GM12891 (cell line): ENCODE measurements at regions not wholly inside any gene's neighbourhood (a gene's known extent, or its start where the extent isn't known, plus 50 kb on each side); places are given as distances from the start of the nearest gene placed in this dataset.

Experiments
- DNase-seq: peaks from one replicate; pipeline ENCODE4 v3.0.0; 2011; ENCODE audit warnings: low spot score; ENCODE audit not compliant: insufficient read length
- FAIRE-seq: peaks from 2 replicates; lab custom pipeline; 2011; peaks lifted over from hg19 to GRCh38; lab: Jason Lieb, UNC
- PAX5 ChIP-seq: IDR thresholded peaks from 2 replicates; pipeline ENCODE4 v1.6.1; 2011; ENCODE audit warnings: low read length, moderate library complexity, mild to moderate bottlenecking; ENCODE audit not compliant: insufficient read depth, severe bottlenecking
- POLR2A ChIP-seq: IDR thresholded peaks from 2 replicates; pipeline ENCODE4 v1.6.1; 2011; ENCODE audit warnings: low read depth, low read length, control low read depth
- POLR2AphosphoS5 ChIP-seq: IDR thresholded peaks from 2 replicates; pipeline ENCODE4 v1.6.1; 2011; ENCODE audit warnings: low read depth, low read length, control low read depth
- POU2F2 ChIP-seq: IDR thresholded peaks from 2 replicates; pipeline ENCODE4 v1.6.1; 2011; ENCODE audit warnings: low read depth, mild to moderate bottlenecking, control low read depth, low read length, moderate library complexity
- SPI1 ChIP-seq: IDR thresholded peaks from 2 replicates; pipeline ENCODE4 v1.6.1; 2011; ENCODE audit warnings: low read depth, low read length, control low read depth
- TAF1 ChIP-seq: IDR thresholded peaks from 2 replicates; pipeline ENCODE4 v1.6.1; 2011; ENCODE audit warnings: low read depth, low read length, control low read depth

DNA sequence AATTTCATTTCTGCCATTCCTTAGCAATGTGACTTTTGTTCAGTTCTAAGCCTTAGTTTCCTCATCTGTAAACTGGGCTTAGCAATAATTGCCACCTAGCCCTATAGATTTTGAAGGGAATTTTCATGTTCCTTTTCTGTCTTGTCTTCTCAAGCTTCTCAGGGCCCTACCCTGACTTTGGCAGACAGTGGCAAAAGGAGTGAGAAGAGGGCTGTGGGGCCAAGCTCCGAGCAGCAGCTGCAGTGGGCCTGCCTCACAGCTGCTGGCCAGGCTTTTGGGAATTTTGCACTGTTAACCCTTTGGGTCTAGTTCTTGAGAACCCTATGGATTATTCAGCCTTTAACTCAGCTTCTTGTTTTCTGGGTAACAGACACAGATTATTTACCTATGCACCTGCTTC is 67.6 kb upstream of the IGSF1 start:
- no peak for FAIRE-seq
- DNase-seq = no peak
- TF ChIP-seq POLR2A = no peak
- no peak for TF ChIP-seq POU2F2
- no peak for TF ChIP-seq SPI1
- TF ChIP-seq PAX5 = no peak
- no peak for TF ChIP-seq TAF1
- TF ChIP-seq POLR2AphosphoS5 = no peak

DNA sequence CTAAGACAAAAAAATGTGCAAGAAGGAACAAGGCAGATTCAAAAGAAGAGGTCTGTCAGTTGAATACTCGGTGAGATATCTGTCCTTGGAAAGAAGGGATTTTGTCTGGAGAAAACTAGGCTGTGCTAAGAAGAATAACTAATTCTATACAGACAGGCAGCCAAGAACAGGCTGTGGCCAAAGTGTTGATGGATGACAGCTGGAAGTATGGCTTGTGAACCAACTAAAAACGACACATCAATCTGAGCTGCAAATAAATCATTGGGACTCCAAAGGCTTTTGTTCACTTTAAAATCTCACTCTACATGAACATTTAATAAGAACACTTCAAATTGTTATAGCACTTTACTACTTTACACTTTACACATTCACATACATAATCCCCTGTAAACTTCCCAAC is 70.5 kb upstream of the IGSF1 start:
- no peak for FAIRE-seq
- TF ChIP-seq POLR2A (no peak), PAX5 (no peak), TAF1 (no peak), POLR2AphosphoS5 (no peak), POU2F2 (no peak), SPI1 (no peak)
- DNase-seq = no peak

DNA sequence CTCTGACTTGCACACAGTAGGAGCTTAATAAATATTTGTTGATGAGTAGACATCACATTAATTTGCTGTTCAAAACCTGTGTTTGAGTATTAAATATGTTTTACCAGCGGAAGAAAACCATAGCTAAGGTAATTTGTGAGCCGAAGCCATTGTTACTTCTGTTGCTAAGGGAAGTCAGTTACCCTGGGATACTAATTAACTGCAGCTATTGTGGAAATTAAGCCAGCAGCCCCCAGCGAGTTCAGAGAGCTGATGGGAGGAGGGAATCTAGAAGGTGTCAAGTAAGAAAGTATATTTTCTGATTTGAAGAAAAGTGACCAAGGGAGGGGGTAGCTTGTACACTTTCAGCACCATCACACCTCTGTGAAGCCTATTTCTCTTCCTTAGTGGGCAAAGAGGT is 76.7 kb upstream of the IGSF1 start:
- FAIRE-seq = no peak
- TF ChIP-seq PAX5 (no peak), POLR2AphosphoS5 (no peak)
- no peak for DNase-seq

DNA sequence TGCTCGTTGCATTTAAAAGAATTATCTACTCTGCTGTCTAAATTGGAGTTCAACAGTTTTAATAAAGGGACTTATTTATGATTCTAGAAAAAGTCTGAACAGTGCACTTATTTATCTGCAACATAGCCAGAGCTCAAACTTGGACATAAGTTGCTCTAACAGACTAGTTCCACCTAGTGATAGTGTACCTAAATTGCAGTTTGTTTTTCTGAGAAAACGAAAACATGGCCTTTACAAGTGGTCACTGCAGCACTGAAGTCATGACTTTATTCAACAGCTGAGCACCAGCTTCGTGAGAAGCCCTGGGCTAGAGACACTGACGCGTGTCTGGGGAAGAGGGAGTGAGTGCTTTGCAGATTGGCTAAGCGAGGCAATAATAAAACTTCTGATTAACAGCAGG is 77.3 kb upstream of the IGSF1 start:
- DNase-seq (no peak), FAIRE-seq (no peak)
- TF ChIP-seq SPI1 (no peak), POLR2A (no peak), POLR2AphosphoS5 (no peak), PAX5 (no peak)

DNA sequence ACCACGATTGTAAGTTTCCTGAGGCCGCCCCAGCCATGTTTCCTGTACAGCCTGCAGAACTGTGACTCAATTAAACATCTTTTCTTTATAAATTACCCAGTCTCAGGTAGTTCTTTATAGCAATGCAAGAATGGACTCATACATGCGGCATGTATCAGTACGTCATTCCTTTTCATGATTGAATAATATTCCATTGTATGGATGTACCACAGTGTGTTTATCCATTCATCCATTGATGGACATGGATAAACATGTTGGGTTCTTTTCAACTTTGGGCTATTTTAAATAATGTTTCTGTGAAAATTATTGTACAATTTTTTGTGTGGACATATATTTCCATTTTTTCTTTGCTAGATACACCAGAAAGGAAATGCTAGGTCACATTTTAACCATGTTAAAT is 99.2 kb upstream of the IGSF1 start:
- DNase-seq (no peak), FAIRE-seq (no peak)
- no peak for TF ChIP-seq POLR2AphosphoS5
- no peak for TF ChIP-seq SPI1
- TF ChIP-seq PAX5 = no peak
- TF ChIP-seq POLR2A = no peak
- TF ChIP-seq TAF1 = no peak
- TF ChIP-seq POU2F2 = no peak

DNA sequence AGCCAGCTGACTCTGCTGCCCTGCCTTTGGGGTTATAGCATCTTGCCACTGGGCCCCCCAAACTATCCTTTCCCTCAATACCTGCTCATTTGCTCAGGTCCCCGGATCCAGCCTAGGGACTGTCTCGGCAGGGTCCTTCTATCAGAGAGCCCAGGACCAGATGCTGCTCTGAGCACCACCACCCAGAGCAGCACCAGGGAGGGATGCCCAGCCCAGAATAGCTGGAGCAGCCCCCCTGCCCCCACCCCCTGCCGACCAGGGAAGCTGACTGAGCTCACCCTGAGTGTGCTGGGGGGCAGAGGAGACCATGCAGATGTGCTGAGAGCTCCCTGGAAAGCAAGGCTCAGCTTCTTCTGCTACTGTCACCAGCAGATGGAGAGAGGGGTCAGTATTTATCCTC is 103.6 kb upstream of the IGSF1 start:
- TF ChIP-seq TAF1 (no peak), SPI1 (no peak), POU2F2 (no peak), POLR2AphosphoS5 (no peak), POLR2A (no peak), PAX5 (no peak)
- FAIRE-seq (no peak), DNase-seq (no peak)

DNA sequence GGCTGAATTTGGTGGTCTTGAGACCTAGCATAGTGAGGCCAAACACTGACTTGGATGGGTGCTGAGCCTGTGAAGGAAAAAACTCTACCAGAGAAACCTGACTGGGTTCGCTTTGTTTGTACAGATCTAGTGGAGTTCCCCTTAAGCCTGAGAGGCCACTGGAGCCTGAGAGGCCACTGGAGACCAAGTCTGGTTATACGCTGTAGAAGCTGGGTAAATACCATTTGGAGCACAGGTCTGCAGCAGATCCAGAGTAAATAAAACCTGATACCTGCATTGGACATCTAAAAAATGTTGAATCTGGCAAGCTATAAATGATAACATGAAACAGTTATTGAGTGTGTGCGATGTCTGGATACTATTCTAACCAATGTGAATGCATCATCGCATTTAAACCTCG is 104.3 kb upstream of the IGSF1 start:
- FAIRE-seq (no peak), DNase-seq (no peak)
- TF ChIP-seq POU2F2 = no peak
- no peak for TF ChIP-seq PAX5
- TF ChIP-seq POLR2AphosphoS5 = no peak
- TF ChIP-seq SPI1 = no peak
- no peak for TF ChIP-seq TAF1
- no peak for TF ChIP-seq POLR2A

DNA sequence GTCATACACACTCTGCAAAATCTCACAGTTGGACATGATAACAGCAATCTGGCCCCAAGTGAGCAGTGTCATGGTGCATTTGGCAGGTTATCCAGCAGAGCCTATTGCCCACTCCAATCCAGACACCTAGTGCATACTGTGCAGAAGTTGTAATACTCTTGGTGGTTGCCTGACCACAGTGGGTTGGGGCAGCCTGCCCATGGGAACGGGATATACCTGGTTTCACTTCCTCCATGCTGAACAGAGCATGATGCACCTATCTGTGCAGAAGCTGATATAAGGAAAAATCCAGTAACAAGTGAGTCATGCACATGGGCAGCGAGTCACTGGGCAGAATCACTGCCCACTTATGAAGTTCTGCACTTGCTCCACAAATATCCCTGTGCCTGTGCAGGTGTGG is 105.3 kb upstream of the IGSF1 start:
- DNase-seq = no peak
- TF ChIP-seq PAX5 = no peak
- no peak for TF ChIP-seq TAF1
- TF ChIP-seq POLR2A = no peak
- TF ChIP-seq SPI1 = no peak
- no peak for TF ChIP-seq POU2F2
- TF ChIP-seq POLR2AphosphoS5 = no peak
- no peak for FAIRE-seq

DNA sequence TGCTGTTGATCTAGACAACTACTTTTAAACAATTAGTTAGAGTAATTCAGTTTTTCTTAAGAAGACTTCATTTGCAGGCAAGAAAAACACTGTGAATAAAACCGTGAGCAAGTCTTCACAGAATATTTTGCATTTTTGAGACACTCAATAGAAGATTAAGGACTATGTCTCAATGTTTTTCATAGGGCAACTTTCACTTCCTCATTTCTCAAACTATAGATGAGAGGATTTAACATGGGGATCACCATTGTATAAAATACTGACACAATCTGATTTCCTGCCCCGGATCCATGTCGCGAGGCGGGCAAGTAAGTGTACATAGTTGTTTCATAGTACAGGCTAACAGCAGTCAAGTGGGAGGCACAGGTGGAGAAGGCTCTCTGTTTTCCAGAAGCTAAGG is 108.8 kb upstream of the IGSF1 start:
- DNase-seq (no peak), FAIRE-seq (no peak)
- no peak for TF ChIP-seq TAF1
- no peak for TF ChIP-seq PAX5
- TF ChIP-seq POLR2A = no peak
- TF ChIP-seq POU2F2 = no peak
- peak; percentile 75 for TF ChIP-seq SPI1
- no peak for TF ChIP-seq POLR2AphosphoS5

DNA sequence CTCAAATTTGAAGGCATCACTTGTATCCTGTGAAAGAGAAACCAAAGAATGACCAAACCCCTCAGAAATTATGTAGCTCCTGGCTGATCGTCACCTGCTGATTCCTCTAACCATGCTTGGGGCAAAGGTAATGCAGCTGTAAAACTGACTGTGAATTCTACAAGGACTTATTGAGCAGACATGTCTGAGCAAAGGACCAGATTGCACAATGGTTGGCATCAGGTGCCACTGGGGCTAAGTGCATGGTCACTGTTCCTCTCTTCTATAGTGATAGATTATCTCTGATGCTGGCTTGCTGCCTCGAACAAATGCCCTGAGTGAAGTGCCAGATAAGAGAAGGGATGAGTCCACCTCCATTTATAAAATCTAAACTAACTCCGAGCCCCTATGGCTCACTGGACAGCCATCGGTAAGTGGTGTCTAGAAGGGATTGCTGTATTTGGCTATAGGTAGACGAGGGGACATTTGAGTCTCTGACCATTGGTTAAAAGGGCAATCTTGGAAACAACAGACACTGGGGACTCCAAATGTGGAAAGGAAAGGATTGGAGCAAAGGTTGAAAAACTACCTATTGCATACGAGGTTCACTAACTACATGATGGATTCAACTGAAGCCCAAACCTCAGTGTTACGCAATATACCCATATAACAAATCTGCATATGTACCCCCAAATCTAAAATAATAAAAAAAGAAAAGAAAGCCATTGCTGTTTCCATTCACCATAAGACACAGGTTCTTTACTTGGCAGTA is 110.7 kb upstream of the IGSF1 start:
- DNase-seq = no peak
- no peak for FAIRE-seq
- no peak for TF ChIP-seq POLR2A
- no peak for TF ChIP-seq POU2F2
- no peak for TF ChIP-seq TAF1
- TF ChIP-seq POLR2AphosphoS5 = no peak
- no peak for TF ChIP-seq SPI1
- no peak for TF ChIP-seq PAX5

DNA sequence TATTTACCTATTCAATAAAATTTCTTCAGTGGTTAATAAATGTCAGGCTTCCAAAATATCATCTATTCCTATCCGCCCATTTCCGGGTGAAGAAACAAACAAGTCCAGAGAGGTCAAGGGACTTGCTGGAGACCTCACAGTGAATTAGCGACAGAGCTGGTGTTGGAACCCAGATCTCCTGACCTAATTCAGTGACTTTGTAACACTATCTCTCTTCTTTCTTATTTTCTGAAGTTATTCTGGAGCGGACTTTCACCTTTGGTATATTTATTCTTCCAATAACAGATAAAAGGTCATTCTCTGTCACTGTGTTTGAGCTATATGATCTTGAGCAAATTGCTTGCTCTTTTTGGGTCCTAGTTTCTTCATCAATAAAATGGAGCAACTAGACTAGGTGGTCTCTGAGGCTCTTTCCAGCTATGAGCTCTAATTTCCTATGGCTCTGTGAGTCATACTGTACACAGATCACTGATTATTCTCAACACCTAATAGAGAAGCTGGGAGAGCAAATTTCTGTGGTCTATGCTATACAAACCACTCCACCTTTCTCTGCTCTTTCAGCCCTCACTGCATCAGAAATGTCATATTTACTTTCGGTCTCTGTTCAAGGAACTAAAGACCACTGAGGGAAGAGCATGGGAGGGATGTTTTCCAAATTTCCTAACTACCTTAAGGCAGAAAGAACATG is 113.2 kb upstream of the IGSF1 start:
- TF ChIP-seq TAF1 (no peak), POU2F2 (no peak), POLR2A (no peak), POLR2AphosphoS5 (no peak), PAX5 (no peak), SPI1 (no peak)
- DNase-seq = no peak
- no peak for FAIRE-seq
